ENCODE measurements at regions not wholly inside any gene's neighbourhood (a gene's known extent, or its start where the extent isn't known, plus 50 kb on each side); places are given as distances from the start of the nearest gene placed in this dataset.
"Not testable (repeated sequence)": the region's sequence is repeated elsewhere in the genome, so short reads cannot be mapped to it uniquely, and the experiment has no call there.

DNA sequence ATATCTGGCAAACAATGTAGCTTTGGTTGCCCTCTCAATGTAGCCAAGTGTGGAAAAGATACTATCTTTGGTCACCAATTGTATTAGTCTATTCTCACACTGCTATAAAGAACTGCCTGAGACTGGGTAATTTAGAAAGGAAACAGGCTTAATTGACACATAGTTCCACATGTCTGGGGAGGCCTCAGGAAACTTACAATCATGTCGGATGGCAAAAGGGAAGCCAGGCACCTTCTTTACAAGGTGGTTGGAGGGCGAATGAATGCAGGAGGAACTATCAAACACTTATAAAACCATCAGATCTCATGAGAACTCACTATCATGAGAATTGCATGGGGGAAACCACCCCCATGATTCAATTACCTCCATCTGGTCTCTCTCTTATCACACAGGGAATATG, 133.1 kb upstream of the TBCA start:
- DNase-seq (ENCODE audit: low read depth): no peak

- no peak for DNase-seq (ENCODE audit: low read depth)
Measured at GRCh38 chr5:77908787-77909186, 132.6 kb upstream of the TBCA start.

DNA sequence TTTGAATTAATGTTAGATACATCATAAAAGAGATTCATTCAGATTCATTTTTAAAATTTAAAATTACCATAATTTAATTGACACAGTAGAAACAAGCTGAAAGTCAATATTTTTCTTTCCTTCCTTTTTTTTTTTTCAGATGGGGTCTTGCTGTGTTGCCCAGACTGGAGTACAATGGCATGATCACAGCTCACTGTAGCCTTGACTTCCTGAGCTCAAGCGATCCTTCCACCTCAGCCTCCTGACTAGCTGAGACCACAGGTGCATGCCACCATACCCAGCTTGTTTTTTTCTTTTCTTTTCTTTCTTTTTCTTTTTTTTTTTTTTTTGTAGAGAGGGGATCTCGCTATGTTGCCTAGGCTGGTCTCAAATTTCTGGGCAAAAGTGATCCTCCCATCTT, 131.6 kb upstream of the TBCA start:
- no peak for DNase-seq (ENCODE audit: low read depth)

DNA sequence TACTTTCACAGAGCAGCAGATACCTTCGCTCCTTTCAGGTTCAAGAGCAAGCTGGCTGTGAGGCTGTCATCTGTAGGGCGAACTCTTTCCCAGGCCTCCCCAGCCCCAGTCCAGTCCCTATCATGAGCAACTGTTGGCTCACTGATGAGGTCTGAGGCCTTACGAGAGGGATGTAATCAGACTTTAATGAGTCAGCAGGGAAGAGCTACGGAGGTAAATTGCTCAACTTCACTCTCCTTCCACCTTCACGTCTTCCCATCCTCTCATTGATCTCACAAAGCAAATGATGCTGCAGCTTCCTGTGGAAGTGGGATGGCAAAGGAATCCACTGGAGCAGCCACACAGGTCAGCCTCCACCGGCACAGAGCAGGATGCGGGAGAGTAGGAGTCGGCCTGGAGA, 130.7 kb upstream of the TBCA start:
- no peak for DNase-seq (ENCODE audit: low read depth)

- DNase-seq (ENCODE audit: low read depth): no peak
Measured at GRCh38 chr5:77904362-77904761, 128.2 kb upstream of the TBCA start.

DNA sequence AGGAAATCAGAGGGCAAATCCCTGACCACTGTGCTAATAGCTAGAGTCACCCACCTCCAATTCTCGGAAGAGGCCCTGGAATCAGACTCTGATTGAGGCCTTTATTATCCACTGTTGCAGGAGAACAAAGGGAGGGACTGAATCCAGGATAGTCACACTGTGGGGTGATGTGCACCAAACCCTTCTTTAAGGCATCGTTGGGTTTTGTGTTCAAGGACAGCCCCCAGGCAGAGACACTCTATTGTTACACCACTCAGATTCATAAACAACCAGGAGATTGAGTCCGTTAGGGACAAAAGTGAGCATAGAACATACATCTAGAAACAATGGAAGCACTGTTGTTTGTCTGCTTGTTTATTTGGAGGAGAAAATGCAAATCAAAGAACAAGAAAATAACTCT, 124.6 kb upstream of the TBCA start:
- no peak for DNase-seq (ENCODE audit: low read depth)

GRCh38 chr5:77898385-77898784, 122.2 kb upstream of the TBCA start:
- no peak for DNase-seq (ENCODE audit: low read depth)

- DNase-seq (ENCODE audit: low read depth): no peak
Measured at GRCh38 chr5:77896338-77896737, 120.2 kb upstream of the TBCA start.

GRCh38 chr5:77894103-77894502, 118.0 kb upstream of the TBCA start:
- not testable (repeated sequence) for DNase-seq (ENCODE audit: low read depth)

DNA sequence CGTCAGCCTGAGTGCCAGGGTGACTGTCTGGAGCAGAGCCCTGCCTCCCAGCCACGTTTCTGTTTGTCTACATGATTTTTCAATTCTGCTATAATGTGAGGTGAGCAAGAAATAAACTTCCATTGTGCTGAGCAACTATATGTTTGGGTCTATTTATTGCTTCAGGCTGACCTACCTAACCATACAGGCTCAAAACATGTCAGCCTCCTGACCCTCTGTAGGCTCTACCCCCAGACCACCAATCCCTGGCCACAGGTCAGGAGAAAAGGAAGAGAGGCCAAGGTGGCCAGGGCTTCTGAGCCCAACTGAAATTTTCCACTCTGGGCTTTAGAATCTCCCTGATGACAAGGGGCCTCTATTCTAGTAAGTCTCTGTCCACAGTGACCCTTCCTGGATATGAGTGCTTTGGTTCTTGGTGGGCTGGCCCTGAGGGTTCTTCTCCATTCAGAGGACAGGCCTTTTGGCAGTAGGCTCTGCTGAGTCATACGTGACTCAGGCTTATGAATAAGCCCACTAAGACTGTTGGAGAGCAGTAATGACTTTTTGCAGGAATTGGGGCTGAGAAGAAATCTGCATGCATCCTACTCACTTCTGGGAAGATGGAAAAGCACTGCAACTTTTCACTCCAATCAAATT, 117.2 kb upstream of the TBCA start:
- DNase-seq (ENCODE audit: low read depth): no peak

GRCh38 chr5:77892061-77893010, 116.2 kb upstream of the TBCA start:
- no peak for DNase-seq (ENCODE audit: low read depth)

- DNase-seq (ENCODE audit: low read depth): no peak
Measured at GRCh38 chr5:77885519-77885918, 109.4 kb upstream of the TBCA start.

DNA sequence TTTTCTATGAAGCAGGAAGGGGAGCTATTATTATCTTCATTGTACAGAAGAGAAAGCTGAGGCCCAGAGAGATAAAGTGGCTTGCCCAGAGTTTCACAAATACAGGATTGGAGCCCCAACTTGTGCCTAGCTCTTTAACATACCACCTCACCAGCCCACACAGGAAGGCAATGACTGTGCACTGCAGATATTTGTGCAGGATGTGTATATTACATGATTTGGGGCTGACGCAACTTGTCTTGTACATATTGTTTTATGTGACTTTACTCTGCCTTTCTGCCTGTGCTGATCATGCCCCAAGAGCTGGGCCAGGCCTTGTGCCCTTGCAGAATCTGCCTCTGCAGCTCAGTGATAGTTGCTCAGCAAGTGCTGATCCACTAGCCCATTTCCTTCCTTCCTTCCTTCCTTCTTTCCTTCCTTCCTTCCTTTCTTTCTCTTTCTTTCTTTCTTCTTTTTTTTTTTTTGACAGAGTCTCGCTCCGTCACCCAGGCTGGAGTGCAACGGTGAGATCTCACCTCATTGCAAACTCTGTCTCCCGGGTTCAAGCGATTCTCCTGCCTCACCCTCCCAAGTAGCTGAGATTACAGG, 106.6 kb upstream of the TBCA start:
- no peak for DNase-seq (ENCODE audit: low read depth)

- DNase-seq (ENCODE audit: low read depth): no peak
Measured at GRCh38 chr5:77881528-77881927, 105.4 kb upstream of the TBCA start.

DNA sequence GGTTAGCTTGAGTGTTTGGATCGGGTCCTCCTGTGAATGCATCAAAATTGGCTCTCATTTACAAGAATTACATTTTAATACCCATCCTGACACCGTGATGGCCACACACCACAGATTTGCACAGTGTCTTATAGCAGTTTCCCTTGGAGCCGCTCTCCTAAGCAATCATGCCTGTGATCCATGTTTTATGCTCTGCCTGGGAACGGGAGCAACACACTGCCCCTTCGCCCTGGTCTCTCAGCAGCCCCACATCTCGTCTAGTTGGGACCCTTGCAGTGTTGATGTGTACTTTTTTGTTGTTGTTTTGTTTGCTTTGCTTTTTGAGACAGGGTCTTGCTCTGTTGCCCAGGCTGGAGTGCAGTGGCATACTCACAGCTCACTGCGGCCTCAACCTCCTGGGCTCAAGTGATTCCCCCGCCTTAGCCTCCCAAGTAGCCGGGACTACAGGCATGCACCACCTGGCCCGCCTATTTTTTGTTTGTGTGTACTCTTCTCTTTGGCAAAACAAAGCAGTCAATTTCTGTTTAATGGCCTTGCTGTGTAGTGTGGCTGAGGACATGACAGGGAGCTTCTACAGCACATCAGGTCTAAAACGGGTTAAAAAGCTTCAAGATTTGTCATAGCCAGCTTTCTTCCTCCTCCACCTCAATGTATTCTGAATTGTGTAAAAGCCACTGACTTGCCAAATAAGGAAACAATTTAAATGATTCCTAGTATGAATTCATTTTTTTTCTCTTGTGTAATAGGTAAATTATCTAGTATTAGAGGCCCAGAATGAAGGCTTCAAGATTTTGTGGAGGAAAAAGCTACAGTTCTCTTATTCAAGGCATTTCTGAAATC, 101.6 kb upstream of the TBCA start:
- no peak for DNase-seq (ENCODE audit: low read depth)

DNA sequence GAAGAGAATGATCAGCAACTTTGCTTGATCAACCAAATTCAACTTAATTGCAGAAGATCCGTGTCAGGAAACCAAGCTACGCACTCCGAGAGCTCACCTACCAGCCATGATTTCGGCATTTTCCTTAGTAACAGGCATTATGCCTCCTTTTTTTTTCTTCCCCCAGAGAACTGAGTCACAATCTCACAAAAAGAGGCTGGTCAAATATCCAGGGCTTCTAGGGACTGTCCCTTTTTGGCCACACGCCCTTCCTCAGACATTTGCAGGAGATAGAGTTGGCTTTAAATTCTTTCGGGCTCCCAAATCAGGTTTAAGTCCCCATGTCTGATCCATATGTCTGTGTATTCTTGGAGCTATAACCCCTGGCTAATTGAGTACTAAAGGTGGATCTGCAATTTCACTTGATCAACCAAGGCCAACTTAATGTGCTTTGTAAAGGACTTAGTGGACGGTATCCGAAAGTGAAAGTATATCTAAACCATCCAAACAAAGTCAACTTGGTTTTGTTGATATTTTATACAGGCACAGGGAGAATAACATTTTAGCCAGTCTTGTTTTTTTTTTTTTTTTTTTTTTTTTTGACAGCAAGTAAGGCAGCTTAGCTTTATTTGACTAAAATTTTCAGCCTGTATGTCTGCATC, 100.8 kb upstream of the TBCA start:
- no peak for DNase-seq (ENCODE audit: low read depth)

- DNase-seq (ENCODE audit: low read depth): no peak
Measured at GRCh38 chr5:77876316-77876715, 100.2 kb upstream of the TBCA start.

- DNase-seq (ENCODE audit: low read depth): no peak
Measured at GRCh38 chr5:77874691-77875090, 98.6 kb upstream of the TBCA start.

- no peak for DNase-seq (ENCODE audit: low read depth)
Measured at GRCh38 chr5:77873239-77873638, 97.1 kb upstream of the TBCA start.

GRCh38 chr5:77871946-77872345, 95.8 kb upstream of the TBCA start:
- no peak for DNase-seq (ENCODE audit: low read depth)

DNA sequence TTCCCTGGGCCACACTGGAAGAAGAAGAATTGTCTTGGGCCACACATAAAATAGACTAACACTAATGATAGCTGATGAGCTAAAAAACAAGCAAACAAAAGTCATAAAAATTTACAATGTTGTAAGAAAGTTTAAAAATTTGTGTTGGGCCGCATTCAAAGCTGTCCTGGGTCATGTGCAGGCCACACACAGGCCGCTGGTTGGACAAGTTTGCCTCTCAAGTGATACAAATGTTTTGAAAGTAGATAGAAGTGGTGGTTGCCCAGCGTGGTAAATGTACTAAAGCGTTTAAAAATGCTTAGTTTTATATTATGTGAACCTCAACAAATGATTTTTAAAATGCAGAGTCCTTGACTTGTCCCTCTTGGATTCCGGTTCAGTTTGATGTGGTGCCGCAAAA, 94.9 kb upstream of the TBCA start:
- no peak for DNase-seq (ENCODE audit: low read depth)
